ENCODE measurements at regions not wholly inside any gene's neighbourhood (a gene's known extent, or its start where the extent isn't known, plus 50 kb on each side); places are given as distances from the start of the nearest gene placed in this dataset.

GRCh38 chr3:176362191-176362731 lies 835.0 kb downstream of the TBL1XR1 start:
- 57% methylated on average over 45 of the region's 45 CpGs for WGBS (ENCODE audit: low lambda C conversion rate, missing lambda C conversion rate)
- Histone ChIP-seq H3K4me1 (ENCODE audit: insufficient read depth) (no peaks in the 10 kb centered on the region), H3K27me3 (no peaks in the 10 kb centered on the region), H3K36me3 (replicated peaks; ENCODE audit: insufficient read depth, low read depth) (no peaks in the 10 kb centered on the region), H3K79me2 (no peaks in the 10 kb centered on the region), H4K20me1 (ENCODE audit: insufficient read depth, poor library complexity, severe bottlenecking) (no peaks in the 10 kb centered on the region), H3K4me2 (peak overlapping the region; percentile 75), H2AFZ (peak overlapping the region; percentile 35), H3K4me3 (no peak overlapping the region), H3K9me3 (ENCODE audit: low read depth) (no peaks in the 10 kb centered on the region), H3K27ac (no peak overlapping the region), H3K9me2 (replicated peaks; ENCODE audit: insufficient read depth) (no peaks in the 10 kb centered on the region)
- peak; percentile 55 for DNase-seq (ENCODE audit: low spot score)
- TF ChIP-seq EZH2 (IDR thresholded peaks at IDR 0.05; ENCODE audit: borderline replicate concordance), result no peak
- TF ChIP-seq EZH2phosphoT487 (IDR thresholded peaks at IDR 0.05; ENCODE audit: low read depth, severe bottlenecking, unreplicated experiment), result no peak
- TF ChIP-seq CTCF (IDR thresholded peaks at IDR 0.05; ENCODE audit: poor library complexity), result no peak

GRCh38 chr3:176359211-176359610 lies 838.1 kb downstream of the TBL1XR1 start:
- no peaks in the 10 kb centered on the region for H3K9me2 ChIP-seq (replicated peaks; ENCODE audit: insufficient read depth)
- H3K9me3 ChIP-seq (ENCODE audit: low read depth), result no peaks in the 10 kb centered on the region
- TF ChIP-seq EZH2phosphoT487 (IDR thresholded peaks at IDR 0.05; ENCODE audit: low read depth, severe bottlenecking, unreplicated experiment), result no peak
- peak; percentile 11 for TF ChIP-seq CTCF (IDR thresholded peaks at IDR 0.05; ENCODE audit: poor library complexity)
- no peak overlapping the region for H3K27ac ChIP-seq
- no peaks in the 10 kb centered on the region for H3K36me3 ChIP-seq (replicated peaks; ENCODE audit: insufficient read depth, low read depth)
- no peak overlapping the region for H3K4me2 ChIP-seq
- H3K4me1 ChIP-seq (ENCODE audit: insufficient read depth), result no peaks in the 10 kb centered on the region
- no peak overlapping the region for H3K4me3 ChIP-seq
- no peak overlapping the region for H2AFZ ChIP-seq
- H3K79me2 ChIP-seq, result no peaks in the 10 kb centered on the region
- DNase-seq (ENCODE audit: low spot score), result no peak
- no peaks in the 10 kb centered on the region for H4K20me1 ChIP-seq (ENCODE audit: insufficient read depth, poor library complexity, severe bottlenecking)
- H3K27me3 ChIP-seq, result no peaks in the 10 kb centered on the region
- WGBS (ENCODE audit: low lambda C conversion rate, missing lambda C conversion rate), result 58% methylated on average over 3 of the region's 3 CpGs

- Histone ChIP-seq H3K9me3 (ENCODE audit: low read depth) (no peaks in the 10 kb centered on the region), H3K4me3 (no peak overlapping the region), H3K4me1 (ENCODE audit: insufficient read depth) (no peaks in the 10 kb centered on the region), H3K27ac (no peak overlapping the region), H3K27me3 (no peaks in the 10 kb centered on the region), H3K9me2 (replicated peaks; ENCODE audit: insufficient read depth) (no peaks in the 10 kb centered on the region), H4K20me1 (ENCODE audit: insufficient read depth, poor library complexity, severe bottlenecking) (no peaks in the 10 kb centered on the region), H2AFZ (no peak overlapping the region), H3K4me2 (no peak overlapping the region), H3K36me3 (replicated peaks; ENCODE audit: insufficient read depth, low read depth) (no peaks in the 10 kb centered on the region), H3K79me2 (no peaks in the 10 kb centered on the region)
- TF ChIP-seq EZH2 (IDR thresholded peaks at IDR 0.05; ENCODE audit: borderline replicate concordance) (no peak), EZH2phosphoT487 (IDR thresholded peaks at IDR 0.05; ENCODE audit: low read depth, severe bottlenecking, unreplicated experiment) (no peak), CTCF (IDR thresholded peaks at IDR 0.05; ENCODE audit: poor library complexity) (no peak)
- DNase-seq (ENCODE audit: low spot score), result no peak
Measured at GRCh38 chr3:176357891-176358290, 839.4 kb downstream of the TBL1XR1 start.

GRCh38 chr3:176354843-176355242 lies 842.4 kb downstream of the TBL1XR1 start:
- Histone ChIP-seq H3K79me2 (no peaks in the 10 kb centered on the region), H4K20me1 (ENCODE audit: insufficient read depth, poor library complexity, severe bottlenecking) (no peaks in the 10 kb centered on the region), H3K9me2 (replicated peaks; ENCODE audit: insufficient read depth) (no peaks in the 10 kb centered on the region), H3K4me2 (no peak overlapping the region), H3K27me3 (no peaks in the 10 kb centered on the region), H3K36me3 (replicated peaks; ENCODE audit: insufficient read depth, low read depth) (no peaks in the 10 kb centered on the region), H2AFZ (no peak overlapping the region), H3K4me1 (ENCODE audit: insufficient read depth) (no peaks in the 10 kb centered on the region), H3K9me3 (ENCODE audit: low read depth) (no peaks in the 10 kb centered on the region), H3K27ac (no peak overlapping the region), H3K4me3 (no peak overlapping the region)
- DNase-seq (ENCODE audit: low spot score), result no peak
- TF ChIP-seq EZH2 (IDR thresholded peaks at IDR 0.05; ENCODE audit: borderline replicate concordance) (no peak), EZH2phosphoT487 (IDR thresholded peaks at IDR 0.05; ENCODE audit: low read depth, severe bottlenecking, unreplicated experiment) (no peak), CTCF (IDR thresholded peaks at IDR 0.05; ENCODE audit: poor library complexity) (no peak)
- WGBS (ENCODE audit: low lambda C conversion rate, missing lambda C conversion rate), result 62% methylated on average over 2 of the region's 2 CpGs

Measured in hepatocyte (in vitro differentiated cells).